ENCODE measurements at regions not wholly inside any gene's neighbourhood (a gene's known extent, or its start where the extent isn't known, plus 50 kb on each side); places are given as distances from the start of the nearest gene placed in this dataset.

GRCh38 chr14:42729681-42730080, 1123.0 kb downstream of the LRFN5 start:
- H3K27ac ChIP-seq: no peak overlapping the region
- TF ChIP-seq POLR2A (IDR thresholded peaks at IDR 0.05): no peak
- no peak for TF ChIP-seq CTCF (IDR thresholded peaks at IDR 0.05)
- H3K4me3 ChIP-seq (replicated peaks in 1 of 3): no peak overlapping the region
- H3K9me3 ChIP-seq: no peaks in the 10 kb centered on the region
- intact Hi-C loops (cut with DNase I): no loop called here
- no peaks in the 10 kb centered on the region for H3K36me3 ChIP-seq
- no peaks in the 10 kb centered on the region for H3K4me1 ChIP-seq
- H3K27me3 ChIP-seq: no peaks in the 10 kb centered on the region
- no peak for DNase-seq
- WGBS, 2 donors: 89 to 95% methylated on average over 2 of the region's 2 CpGs

DNA sequence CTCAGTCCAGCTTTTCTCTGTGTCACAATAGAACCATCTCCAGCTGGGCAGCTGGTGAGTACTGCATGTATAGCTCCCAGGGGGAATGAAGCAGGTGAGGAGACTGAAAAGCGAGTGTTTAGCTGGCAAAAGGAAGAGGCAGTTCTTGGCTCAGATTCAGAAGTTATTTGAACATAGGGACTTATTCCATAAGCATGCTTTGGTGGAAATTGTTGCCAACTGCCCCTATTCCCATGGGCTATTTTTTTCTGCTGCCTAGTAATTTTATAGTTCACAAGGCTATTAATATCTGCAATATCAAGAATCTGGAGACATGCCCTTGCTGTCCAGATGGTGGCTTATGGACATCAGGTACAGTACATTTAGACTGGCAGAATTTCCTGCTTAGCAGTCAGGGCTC, 1112.7 kb downstream of the LRFN5 start:
- WGBS, 2 donors: 57 to 90% methylated on average over 1 of the region's 1 CpG
- Histone ChIP-seq H3K36me3 (no peaks in the 10 kb centered on the region), H3K4me1 (no peaks in the 10 kb centered on the region), H3K4me3 (replicated peaks in 1 of 3) (no peak overlapping the region), H3K27me3 (no peaks in the 10 kb centered on the region), H3K9me3 (no peaks in the 10 kb centered on the region), H3K27ac (no peak overlapping the region)
- intact Hi-C loops (cut with DNase I): no loop called here
- DNase-seq: no peak
- TF ChIP-seq CTCF (IDR thresholded peaks at IDR 0.05) (no peak), POLR2A (IDR thresholded peaks at IDR 0.05) (no peak)

- no peaks in the 10 kb centered on the region for H3K27me3 ChIP-seq
- H3K4me3 ChIP-seq (replicated peaks in 1 of 3): no peak overlapping the region
- no peaks in the 10 kb centered on the region for H3K9me3 ChIP-seq
- no peak overlapping the region for H3K27ac ChIP-seq
- no peaks in the 10 kb centered on the region for H3K36me3 ChIP-seq
- 86 to 92% methylated on average over 2 of the region's 2 CpGs for WGBS, 2 donors
- no peaks in the 10 kb centered on the region for H3K4me1 ChIP-seq
- intact Hi-C loops (cut with DNase I): no loop called here
- TF ChIP-seq CTCF (IDR thresholded peaks at IDR 0.05): no peak
- no peak for TF ChIP-seq POLR2A (IDR thresholded peaks at IDR 0.05)
- DNase-seq: no peak
Observed at GRCh38 chr14:42715316-42715715, 1108.6 kb downstream of the LRFN5 start.

- TF ChIP-seq CTCF (IDR thresholded peaks at IDR 0.05): no peak
- TF ChIP-seq POLR2A (IDR thresholded peaks at IDR 0.05): no peak
- H3K9me3 ChIP-seq: no peaks in the 10 kb centered on the region
- no peak for DNase-seq
- intact Hi-C loops (cut with DNase I): no loop called here
- H3K36me3 ChIP-seq: no peaks in the 10 kb centered on the region
- H3K4me3 ChIP-seq (replicated peaks in 1 of 3): no peak overlapping the region
- H3K27ac ChIP-seq: no peak overlapping the region
- no peaks in the 10 kb centered on the region for H3K4me1 ChIP-seq
- 91% methylated on average over 4 of the region's 4 CpGs for WGBS, 2 donors
- no peaks in the 10 kb centered on the region for H3K27me3 ChIP-seq
Observed at GRCh38 chr14:42710071-42710470, 1103.4 kb downstream of the LRFN5 start.

GRCh38 chr14:42703501-42703900, 1096.8 kb downstream of the LRFN5 start:
- H3K27me3 ChIP-seq: no peaks in the 10 kb centered on the region
- TF ChIP-seq POLR2A (IDR thresholded peaks at IDR 0.05) (no peak), CTCF (IDR thresholded peaks at IDR 0.05) (no peak)
- H3K27ac ChIP-seq: no peak overlapping the region
- H3K4me3 ChIP-seq (replicated peaks in 1 of 3): no peak overlapping the region
- intact Hi-C loops (cut with DNase I): no loop called here
- no peak for DNase-seq
- no peaks in the 10 kb centered on the region for H3K36me3 ChIP-seq
- H3K4me1 ChIP-seq: no peaks in the 10 kb centered on the region
- H3K9me3 ChIP-seq: no peaks in the 10 kb centered on the region
- 85 to 90% methylated on average over 1 of the region's 1 CpG for WGBS, 2 donors

Data from thyroid gland (tissue), 4 donors.